ENCODE measurements at regions not wholly inside any gene's neighbourhood (a gene's known extent, or its start where the extent isn't known, plus 50 kb on each side); places are given as distances from the start of the nearest gene placed in this dataset.
"Not testable (repeated sequence)": the region's sequence is repeated elsewhere in the genome, so short reads cannot be mapped to it uniquely, and the experiment has no call there.

- no peak for DNase-seq (ENCODE audit: low read depth)
Observed at GRCh38 chr6:95660544-95660943, 83.2 kb downstream of the MANEA start.

GRCh38 chr6:95670011-95670463 is 92.7 kb downstream of the MANEA start:
- DNase-seq (ENCODE audit: low read depth), result no peak

DNA sequence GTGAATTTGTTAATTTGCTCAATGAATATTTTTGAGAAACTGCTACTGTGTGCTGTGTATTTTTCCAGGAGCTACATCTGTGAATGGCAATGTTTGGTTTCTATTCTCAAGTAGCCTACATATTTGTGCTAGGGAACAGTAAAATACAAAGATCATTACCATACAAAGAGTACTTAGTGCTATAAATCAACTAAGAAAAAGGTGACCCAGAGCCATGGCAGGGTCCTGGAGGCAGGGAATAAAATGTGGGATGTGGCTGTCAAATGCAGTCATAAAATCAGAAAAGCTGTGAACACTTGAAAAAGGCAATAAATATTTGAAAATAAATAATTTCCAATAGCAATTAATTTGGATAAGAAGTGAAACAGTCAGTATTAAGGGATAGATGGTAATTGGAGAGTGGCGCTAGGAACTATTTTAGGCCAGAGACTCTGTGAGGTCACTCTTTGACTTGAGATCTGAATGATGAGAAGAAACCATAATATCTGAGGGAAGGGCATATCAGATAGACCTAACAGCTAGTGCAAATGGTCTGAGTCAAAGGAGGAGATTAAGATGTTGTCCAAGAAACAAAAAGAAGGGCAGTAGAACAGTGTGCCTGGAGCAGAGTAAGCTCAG is 98.8 kb downstream of the MANEA start:
- no peak for DNase-seq (ENCODE audit: low read depth)

DNA sequence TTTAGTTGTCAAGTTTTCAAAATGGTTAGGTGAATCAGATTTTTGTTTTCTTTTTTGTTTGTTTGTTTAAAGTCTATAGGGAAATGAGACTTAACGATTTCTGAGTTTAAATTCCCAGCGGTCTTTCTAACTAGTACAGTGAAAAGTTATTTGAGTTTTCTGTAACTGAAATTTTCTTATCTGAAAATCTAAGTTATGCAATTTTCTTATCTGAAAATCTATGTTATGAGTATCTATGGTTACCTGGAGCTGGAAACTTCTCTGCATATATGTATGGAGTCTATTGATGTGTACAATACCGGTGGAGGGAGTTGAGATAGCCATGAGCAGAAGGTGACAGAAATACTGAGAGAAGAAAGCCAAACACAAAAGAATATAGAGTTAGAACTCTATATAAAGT is 102.6 kb downstream of the MANEA start:
- no peak for DNase-seq (ENCODE audit: low read depth)

- DNase-seq (ENCODE audit: low read depth), result no peak
Observed at GRCh38 chr6:95681736-95682135, 104.4 kb downstream of the MANEA start.

DNA sequence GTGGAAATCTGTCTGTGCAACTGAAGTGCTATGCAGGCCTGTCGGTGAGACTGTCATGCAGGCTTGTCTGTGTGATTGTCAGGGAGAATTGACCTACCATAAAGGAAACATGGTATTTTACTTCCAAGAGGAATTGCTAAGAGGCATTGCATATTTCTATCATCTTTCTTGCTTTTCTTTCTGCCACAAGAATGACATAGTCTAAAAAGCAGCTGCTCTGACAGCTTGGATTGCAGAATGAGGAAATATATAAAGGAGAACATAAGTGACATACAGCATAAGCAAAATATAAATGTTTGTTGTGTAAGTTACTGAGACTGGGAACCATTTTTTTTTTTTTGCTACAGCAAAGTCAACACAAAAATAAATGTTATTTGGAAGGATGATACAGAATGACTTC is 105.1 kb downstream of the MANEA start:
- DNase-seq (ENCODE audit: low read depth), result no peak

DNA sequence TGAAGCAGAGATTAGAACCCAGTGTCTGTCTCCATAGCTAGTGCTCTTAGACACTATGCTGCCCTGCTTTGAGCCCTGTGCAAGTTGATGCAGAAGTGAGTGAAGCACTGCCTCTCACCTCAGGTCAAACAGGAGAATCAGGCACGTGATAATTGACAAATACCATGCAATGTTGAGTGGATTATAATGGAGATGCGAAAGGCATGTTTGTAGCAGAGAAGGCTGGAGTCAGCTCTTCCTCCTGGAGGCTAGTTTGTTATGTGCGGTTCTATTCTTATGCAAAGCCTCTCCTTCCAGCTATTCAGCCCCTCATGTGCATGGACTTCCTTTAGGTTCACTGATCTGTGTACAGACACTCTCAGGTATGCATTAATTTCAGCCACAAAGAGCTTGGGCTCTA is 108.5 kb downstream of the MANEA start:
- no peak for DNase-seq (ENCODE audit: low read depth)

- DNase-seq (ENCODE audit: low read depth), result peak; percentile 2
Observed at GRCh38 chr6:95686272-95686671, 108.9 kb downstream of the MANEA start.

- DNase-seq (ENCODE audit: low read depth), result no peak
Observed at GRCh38 chr6:95686895-95687294, 109.6 kb downstream of the MANEA start.

- no peak for DNase-seq (ENCODE audit: low read depth)
Observed at GRCh38 chr6:95687839-95688238, 110.5 kb downstream of the MANEA start.

- DNase-seq (ENCODE audit: low read depth), result peak; percentile 20
Observed at GRCh38 chr6:95690328-95690727, 113.0 kb downstream of the MANEA start.

GRCh38 chr6:95693108-95693507 is 115.8 kb downstream of the MANEA start:
- no peak for DNase-seq (ENCODE audit: low read depth)

- DNase-seq (ENCODE audit: low read depth), result no peak
Observed at GRCh38 chr6:95698271-95698670, 120.9 kb downstream of the MANEA start.

DNA sequence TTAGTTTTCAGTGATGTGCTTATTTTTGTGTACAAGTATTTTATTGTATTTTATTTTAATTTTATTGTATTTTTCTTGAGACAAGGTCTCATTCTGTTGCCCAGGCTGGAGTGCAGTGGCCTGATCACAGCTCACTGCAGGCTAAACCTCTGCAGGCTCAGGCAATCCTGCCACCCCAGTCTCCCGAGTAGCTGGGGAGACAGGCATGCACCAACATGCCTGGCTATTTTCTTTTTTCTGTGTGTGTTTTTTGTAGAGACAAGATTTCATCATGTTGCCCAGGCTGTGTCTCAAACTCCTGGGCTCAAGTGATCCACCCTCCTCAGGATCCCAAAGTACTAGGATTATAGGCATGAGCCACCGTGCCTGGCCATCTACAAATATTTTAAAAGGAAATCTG is 146.3 kb downstream of the MANEA start:
- no peak for DNase-seq (ENCODE audit: low read depth)

- no peak for DNase-seq (ENCODE audit: low read depth)
Observed at GRCh38 chr6:95725344-95725743, 148.0 kb downstream of the MANEA start.

GRCh38 chr6:95740157-95740556 is 162.8 kb downstream of the MANEA start:
- no peak for DNase-seq (ENCODE audit: low read depth)

GRCh38 chr6:95741045-95741444 is 163.7 kb downstream of the MANEA start:
- DNase-seq (ENCODE audit: low read depth), result no peak

GRCh38 chr6:95742767-95743289 is 165.5 kb downstream of the MANEA start:
- no peak for DNase-seq (ENCODE audit: low read depth)

DNA sequence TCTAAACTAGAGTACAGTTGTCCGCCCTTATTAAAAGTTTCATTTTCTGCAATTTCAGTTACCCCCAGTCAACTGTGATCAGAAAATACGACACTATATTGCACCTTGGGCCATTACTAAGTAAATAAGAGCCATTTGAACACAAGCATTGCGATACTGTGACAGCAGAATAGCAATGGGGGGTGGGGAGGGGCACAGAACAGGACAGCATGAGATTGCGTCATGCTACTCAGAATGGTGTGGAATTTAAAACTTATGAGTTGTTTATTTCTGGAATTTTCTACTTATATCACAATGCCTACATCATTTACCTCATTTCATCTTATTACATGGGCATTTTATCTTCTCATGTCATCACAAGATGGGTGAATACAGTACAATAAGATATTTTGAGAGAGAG is 166.3 kb downstream of the MANEA start:
- no peak for DNase-seq (ENCODE audit: low read depth)

DNA sequence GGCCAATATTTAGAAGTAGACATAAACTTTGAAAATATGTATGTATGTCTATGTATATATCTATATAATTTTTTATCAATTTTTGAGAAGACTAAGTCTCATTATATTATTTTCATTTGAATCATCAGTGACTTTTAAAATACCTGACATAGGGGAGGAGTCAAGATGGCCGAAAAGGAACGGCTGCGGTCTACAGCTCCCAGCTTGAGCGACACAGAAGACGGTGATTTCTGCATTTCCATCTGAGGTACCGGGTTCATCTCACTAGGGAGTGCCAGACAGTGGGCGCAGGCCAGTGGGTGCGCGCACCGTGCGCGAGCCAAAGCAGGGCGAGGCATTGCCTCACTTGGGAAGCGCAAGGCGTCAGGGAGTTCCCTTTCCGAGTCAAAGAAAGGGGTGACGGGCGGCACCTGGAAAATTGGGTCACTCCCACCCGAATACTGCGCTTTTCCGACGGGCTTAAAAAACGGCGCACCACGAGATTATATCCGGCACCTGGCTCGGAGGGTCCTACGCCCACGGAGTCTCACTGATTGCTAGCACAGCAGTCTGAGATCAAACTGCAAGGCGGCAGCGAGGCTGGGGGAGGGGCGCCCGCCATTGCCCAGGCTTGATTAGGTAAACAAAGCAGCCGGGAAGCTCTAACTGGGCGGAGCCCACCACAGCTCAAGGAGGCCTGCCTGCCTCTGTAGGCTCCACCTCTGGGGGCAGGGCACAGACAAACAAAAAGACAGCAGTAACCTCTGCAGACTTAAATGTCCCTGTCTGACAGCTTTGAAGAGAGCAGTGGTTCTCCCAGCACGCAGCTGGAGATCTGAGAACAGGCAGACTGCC is 181.1 kb downstream of the MANEA start:
- not testable (repeated sequence) for DNase-seq (ENCODE audit: low read depth)

- DNase-seq (ENCODE audit: low read depth), result no peak
Observed at GRCh38 chr6:95767897-95768463, 190.6 kb downstream of the MANEA start.

DNA sequence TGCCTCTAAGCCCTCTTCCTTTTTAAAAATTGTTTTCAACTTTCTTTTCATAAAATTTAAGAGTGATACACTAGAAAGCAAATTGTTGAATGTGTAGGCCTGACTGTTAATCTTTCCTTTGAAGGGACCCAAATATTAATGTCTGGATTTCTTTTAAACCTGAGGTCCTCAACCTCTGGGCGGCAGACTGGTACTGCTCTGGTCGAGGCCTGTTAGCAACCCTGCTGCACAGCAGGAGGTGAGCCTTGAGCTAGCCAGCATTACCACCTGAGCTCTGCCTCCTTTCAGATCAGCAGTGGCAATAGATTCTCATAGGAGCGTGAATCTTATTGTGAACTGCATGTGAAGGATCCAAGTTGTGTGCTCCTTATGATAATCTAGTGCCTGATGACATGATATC is 191.2 kb downstream of the MANEA start:
- DNase-seq (ENCODE audit: low read depth), result no peak

DNA sequence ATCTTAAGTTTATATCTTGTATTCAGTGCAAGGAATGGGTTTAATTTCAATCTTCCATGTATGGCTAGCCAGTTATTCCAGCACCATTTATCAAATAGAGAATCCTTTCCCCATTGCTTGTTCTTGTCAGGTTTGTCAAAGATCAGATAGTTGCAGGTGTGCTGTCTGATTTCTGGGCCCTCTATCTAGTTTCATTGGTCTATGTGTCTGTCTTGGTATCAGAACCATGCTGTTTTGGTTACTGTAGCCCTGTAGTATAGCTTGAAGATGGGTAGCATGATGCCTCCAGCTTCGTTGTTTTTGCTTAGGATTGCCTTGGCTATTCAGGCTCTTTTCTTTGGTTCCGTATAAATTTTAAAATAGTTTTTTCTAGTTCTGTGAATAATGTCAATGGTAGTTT is 200.0 kb downstream of the MANEA start:
- no peak for DNase-seq (ENCODE audit: low read depth)

Measured in ELR (cell line).